ENCODE measurements at regions not wholly inside any gene's neighbourhood (a gene's known extent, or its start where the extent isn't known, plus 50 kb on each side); places are given as distances from the start of the nearest gene placed in this dataset.

DNA sequence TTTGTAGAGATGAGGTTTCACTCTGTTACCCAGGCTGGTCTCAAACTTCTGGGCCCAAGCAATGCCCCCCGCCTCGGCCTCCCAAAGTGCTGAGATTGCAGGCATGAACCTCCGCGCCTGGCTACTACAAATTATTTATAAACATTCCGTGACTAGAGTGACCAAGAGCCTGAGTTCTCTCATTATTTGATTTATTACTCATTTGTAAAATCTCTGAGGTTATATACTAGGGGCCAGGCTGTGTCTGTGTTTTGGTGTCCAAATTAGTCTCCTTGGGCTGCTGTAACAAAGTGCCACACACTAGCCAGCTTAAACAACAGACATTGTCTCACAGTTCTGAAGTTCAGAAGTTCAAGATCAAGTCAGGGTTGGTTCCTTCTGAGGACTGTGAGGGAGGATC, 70.8 kb upstream of the ELAC2 start:
- TF ChIP-seq CTCF (IDR thresholded peaks at IDR 0.05) (no peak), POLR2A (IDR thresholded peaks at IDR 0.05) (no peak)
